HG03175 (cell line): ENCODE measurements at regions not wholly inside any gene's neighbourhood (a gene's known extent, or its start where the extent isn't known, plus 50 kb on each side); places are given as distances from the start of the nearest gene placed in this dataset.

Experiments used
- ATAC-seq: cut with Tn5 transposase; IDR thresholded peaks from one replicate; pipeline ENCODE4 v1.9.1; 2021; ENCODE audit warnings: mild to moderate bottlenecking, moderate library complexity; ENCODE audit not compliant: unreplicated experiment

DNA sequence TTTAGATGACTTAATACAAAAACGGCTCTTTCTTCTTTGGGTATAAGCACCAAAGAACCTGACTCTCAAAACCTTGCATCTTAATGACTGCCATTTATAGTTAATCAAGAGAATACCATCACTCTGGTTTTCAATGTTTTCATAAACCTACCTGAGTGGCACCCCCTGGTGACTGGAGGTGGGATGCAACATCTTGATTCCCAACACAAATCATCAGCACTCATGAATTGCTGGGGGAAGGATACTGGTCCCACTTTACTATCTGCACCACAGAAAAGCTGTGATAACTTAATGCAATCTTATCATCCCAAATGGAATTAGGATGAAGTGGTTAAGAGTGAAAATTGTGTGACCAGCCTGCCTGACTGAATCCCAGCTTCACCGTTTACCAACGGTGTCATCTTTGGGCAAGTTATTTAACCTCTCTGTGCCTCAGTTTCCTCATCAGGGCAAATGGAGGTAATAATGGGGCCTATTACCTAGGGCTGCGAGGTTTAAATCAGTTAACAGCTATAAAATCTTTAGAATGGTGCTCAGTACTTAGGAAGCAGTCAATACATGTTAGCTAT is 366.4 kb downstream of the KLF12 start:
- no peak for ATAC-seq

DNA sequence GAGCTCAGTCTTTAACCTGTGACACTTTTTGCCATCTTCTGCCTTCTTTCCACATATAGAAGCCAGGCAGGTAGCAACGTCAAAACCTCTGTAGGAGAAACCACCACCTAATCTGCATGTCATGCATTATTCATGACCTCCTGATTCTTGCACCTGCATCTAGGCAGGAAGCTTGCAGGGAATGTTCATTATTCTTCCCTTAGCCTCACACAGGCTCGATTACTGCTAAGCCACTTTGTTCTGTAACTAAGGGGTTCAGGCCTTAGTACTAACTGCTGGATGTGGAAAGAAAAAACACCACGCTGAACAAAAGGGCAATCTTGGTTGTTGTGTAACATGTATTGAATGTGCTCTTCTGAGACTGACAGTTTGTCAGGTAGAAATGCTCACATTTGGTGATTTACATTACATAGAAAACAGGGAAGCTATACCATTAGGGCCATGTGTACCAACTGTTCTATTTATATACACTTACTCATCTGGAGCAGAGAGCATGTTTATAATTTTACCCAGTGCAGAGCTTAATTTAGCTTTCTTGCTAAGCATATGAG is 366.9 kb downstream of the KLF12 start:
- ATAC-seq, result no peak

DNA sequence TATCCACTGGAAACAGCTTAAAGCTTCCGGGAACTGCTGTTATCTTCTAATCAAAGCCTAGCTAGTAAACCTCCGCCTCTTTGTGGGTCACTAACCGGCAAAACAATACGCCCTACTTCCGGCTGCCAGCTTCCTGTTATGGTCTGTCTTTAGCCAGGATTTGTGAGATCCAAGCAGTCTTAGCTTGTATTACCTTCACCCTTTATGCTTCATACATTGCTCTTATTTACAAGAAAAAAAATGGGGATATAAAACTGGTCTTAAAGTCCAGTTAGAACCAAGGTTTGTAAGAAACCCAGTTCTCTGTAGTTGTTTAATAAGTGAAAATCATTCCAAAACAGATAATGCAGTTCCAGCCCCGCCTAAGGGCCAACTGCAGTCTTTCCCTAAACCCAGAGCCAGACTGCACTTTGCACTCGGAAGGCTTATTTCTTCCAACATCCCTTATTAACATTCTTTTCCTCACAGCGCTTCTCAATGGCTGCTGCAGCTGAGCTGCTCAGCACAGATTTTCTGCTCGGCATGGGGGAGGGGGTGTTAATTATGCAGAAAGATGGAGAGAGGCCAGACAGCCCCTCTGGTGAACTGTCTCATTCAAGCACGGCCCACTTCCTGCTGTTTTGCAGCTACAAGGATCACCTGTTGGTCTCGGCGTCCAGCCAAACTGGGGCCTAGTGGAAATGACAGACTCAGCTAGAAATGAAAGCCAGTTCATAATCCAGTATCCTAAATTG is 368.4 kb downstream of the KLF12 start:
- peak; percentile 80 for ATAC-seq

DNA sequence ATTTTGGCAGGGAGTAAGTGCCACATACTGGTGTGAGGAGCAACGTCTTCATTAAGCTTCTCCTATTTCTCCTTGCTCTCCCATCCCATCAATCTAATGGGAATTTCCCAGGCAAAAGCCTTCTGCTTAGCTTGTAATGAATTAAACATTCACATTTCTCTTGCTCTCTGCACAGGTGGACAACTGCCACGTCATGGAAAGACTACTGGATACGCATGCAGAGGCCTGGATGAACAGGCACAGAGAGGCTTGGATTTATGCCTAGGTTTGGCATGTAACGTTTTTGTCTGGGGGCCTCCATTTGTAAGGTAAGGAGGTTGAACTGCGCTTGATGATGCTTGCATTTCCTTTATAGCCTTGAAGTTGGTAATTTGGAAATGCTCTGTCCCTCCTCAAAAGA is 374.8 kb downstream of the KLF12 start:
- ATAC-seq, result no peak

DNA sequence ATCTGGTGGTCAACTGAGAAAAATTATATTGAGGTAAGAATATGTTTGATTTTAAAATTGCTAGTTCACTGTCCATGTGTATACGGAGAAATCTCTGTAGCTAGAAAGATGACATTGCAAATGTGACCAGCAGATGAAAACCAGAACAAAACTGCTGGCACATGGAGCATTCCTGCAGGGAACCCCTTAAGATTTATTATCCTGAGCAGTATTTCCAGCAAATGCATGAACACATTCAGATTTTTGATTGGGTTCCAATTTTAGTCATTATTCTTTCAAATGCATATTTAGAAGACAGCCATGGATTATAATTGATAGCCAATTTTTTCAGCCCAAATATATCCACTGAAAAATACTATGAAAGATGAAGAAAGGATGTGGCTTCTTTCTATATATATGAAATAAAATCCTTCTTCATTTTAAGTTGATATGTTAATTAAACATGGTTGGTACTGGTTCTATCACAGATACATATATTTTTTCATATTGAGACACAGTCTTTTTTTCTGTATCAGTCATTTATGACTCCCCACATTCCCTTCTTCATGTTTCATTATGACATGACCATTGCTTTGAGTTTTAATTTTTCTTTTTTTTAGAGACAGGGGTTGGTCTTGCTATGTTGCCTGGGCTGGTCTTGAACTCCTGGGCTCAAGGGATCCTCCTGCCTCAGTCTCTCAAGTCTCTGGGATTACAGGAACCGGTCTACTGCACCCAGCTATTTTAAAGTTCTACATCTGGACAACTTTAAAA is 376.5 kb downstream of the KLF12 start:
- ATAC-seq, result no peak

DNA sequence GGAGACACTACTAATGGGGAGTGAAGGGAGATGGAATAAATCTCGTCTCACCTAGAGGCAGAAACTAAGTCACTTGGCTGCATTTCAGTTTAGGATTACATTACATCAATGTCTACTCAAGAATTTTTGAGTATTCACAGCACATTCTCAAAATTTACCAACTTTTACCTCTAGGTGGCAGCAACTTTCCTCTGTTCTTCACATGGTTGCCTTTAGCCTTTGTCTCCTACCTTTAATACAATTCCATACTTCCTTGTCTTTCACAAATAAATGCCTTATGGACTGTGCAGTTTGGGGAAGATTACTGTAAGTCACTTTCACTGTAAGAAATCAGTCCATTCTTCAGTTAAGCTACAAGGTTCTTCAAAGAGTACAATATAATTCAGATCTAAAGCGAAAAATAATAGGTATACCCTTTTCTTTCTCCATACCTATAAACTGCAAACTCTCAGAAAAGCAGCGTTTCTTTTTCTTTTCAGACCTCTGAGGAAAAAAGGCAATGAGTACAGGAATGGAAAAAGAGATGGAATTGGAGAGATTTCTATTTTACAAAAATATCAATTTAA is 379.4 kb downstream of the KLF12 start:
- peak; percentile 57 for ATAC-seq

DNA sequence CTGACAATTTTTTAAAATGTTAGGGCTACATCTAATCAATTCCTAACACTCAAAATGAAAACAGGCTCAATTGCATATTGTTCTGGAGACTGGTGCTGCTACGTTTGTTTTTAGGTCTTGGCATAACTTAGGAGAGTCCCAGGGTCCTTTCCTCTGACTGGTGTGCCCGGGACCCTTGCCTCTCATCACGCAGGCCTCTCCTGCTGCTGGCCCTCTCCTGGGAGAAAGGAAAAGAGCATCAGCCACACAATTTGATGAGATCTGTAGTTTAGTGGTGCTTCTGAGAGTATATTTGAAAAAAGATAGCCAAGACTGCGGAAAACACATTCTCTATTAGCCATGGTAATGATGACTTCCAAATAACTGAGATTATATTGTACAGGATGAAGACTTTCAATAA is 380.0 kb downstream of the KLF12 start:
- no peak for ATAC-seq

DNA sequence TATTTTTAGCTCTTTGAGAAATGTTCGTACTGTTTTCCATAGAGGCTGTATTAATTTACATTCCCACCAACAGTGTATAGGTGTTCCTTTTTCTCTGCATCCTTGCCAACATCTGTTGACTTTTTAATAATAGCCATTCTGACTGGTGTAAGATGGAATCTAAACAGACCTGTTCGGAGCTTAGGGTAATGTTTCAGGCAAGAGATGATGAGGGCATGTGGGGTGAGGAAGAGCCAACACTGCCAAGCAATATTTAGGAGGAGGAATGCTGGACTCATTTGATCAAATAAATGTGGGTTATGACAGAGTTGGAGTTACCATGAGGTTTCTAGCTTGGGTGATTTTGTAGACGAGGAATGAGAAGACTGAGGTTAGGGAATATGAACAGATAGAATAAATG is 382.9 kb downstream of the KLF12 start:
- no peak for ATAC-seq

DNA sequence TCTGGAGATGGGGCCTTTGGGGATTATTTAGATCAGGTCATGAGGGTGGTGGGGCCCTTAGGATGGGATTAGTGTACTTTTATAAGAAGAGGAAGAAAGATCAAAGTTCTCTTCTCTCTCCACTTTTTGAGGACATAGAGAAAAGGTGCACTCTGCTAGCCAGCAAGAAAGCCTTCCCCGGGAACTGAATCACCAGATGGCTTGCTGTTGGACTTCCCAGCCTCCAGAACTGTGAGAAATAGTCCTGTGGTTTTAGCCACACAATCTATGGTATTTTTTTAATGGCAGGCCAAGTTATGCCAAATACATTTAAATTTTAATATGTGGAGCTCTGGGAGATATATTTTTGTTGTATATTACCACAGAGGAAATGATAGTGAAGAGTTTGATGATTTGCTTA is 385.8 kb downstream of the KLF12 start:
- no peak for ATAC-seq

DNA sequence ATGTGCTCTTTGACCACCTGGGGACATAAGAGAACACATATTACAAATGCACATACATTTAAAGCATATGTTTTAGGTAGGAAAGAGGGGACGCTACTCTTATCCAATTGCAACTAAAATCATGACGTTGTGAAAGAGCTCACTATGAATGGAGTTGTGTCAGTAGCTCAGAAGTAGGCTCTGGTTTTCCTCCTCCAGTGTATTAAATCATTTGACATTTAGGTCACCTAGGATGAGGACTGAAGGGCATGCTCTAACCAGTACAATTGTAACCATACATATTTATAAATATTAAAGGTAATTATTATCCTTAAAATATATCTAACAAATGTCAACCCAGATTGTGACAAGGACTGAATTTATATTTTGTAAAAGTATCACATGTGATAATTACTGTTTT is 389.0 kb downstream of the KLF12 start:
- ATAC-seq, result no peak

DNA sequence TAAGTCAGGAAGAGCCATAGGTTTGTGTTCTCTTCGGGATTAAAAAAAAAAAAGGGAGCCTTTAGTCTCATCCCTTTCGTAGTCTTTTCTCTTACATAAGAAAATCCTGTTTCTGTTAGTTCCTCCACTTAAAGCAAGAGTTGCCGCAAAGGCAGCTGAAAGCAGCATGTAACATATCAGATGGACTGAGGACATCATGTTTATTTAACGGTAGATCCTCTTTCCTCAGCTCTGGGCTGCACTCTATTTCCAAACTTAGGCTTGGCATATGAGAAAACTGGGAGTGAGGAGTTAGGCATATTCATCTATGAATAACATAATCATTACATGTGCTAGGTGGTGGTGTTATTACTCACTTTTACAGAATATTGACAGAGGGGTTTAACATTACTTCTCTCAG is 391.2 kb downstream of the KLF12 start:
- ATAC-seq, result no peak

DNA sequence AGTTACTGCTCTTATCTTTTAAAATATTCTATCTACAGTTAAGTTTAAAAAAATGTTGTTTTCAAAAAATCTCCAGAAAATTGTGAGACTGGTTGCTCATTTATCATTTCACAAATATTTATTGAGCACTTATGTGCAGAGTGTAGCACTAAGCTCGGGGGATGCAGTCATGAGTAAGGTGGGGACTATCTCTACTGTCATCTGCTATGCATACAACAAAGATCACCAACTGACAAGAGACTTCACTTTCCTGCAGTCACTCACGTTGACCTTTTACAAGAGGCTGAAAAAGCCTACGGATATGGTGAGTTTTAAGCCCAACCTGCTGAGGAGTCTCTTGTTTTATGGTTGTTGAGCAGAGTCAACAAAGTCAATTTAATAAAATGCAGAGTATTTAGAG is 392.5 kb downstream of the KLF12 start:
- ATAC-seq, result no peak

DNA sequence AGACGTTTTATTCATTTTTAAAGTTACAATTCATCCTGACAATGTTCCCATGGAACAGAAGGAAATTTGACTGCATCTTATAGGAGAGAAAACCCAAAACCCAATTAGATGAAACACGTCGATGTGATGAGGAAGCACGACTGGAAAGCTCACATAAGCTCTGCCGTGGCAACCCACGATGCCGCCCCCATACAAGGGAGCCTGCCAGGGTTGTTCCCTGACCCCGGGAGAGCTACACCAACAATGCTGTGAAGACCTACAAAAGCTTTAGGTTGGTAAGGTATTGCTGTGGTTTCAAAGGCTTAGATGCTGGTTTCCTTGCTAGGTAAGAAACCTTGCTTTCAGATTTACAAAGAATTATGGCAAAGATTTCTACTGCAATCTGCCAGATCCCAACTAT is 393.1 kb downstream of the KLF12 start:
- no peak for ATAC-seq

DNA sequence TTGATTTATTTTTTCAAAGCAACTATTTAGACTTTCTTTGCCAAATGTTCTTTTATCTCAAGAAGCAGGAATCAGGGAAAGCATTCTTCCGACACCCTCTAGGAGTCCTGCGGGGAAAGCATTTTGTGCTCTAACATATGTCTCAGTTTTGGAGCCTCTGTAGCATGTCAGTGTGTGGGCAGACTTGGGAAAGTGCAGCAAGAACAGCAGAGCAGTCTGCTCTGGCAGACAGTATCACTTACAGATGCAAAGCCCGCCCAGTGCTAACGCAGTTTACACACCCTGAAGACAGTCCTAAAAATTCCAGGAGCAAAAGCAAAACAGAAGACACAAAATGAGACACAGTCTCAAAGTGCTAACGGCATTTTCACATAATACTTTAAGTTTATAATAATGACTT is 393.5 kb downstream of the KLF12 start:
- ATAC-seq, result no peak

DNA sequence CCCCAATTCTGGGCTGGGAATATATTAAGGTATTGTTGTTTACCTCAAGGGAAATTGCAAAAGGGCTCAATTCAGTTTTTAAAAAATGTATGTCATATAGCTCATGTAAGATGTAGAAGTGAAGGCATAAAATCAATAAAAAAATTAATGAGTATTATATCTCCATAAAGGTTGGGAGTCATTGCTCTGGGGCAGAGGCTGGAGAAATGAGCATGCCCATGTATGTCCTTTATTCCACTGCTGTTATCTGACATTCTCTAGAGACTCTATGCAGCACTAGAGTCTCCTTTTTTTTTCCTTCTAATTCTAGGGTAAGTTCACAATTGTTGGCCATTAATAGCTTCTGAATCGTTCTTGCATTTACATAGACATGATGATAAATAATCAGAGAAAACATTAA is 394.8 kb downstream of the KLF12 start:
- ATAC-seq, result no peak

DNA sequence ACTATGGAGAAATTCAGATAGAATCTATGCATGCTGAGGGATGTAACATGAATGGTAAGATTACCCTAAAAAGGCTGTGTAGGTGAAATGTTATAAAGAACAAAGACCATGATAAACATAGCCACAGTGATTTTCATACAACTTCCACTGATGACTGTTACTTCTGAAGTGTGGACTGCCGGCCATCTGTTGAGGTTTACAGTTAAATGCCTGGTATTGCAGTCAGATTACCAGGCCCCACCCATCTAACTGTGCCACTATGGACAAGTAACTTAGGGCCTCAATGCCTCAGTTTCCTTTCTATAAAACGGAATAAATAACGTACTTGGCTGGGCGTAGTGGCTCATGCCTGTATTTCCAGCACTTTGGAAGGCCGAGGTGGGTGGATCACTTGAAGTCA is 395.6 kb downstream of the KLF12 start:
- ATAC-seq, result no peak

DNA sequence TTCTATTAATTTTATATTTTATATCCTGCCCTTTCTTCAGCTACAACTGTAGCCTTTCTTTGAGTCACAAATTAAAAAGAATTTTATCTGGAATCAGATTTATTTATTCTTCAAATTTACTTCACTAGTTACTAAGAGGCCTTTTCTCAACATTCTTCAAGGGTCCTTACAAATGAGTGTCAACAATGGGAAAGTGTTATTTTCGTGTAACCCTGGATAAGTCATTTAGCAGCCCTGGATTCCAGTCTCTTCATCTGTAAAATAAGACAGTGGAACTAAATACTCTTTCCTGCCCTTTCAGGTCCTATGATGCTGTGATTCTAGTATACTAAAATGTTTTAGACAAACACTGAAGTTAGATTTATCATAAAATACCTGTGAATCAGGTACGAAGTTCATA is 397.0 kb downstream of the KLF12 start:
- no peak for ATAC-seq

DNA sequence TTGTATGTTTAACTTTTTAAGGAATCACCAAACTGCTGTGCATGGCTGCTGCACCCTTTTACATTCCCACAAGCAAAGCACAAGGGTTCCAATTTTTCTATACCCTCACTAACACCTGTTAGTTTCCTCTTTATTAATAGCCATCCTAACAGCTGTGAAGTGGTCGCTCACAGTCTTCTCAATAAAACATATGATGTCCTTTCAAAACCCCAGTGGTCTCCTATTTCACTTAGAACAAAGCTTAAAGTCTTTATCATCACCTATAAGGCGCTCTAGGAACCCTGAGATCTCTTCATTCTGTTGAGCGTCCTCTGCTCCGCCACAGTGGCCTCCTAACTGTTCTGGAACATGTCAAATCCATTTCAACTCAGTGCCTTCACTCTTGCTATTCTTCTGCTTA is 400.5 kb downstream of the KLF12 start:
- ATAC-seq, result no peak

DNA sequence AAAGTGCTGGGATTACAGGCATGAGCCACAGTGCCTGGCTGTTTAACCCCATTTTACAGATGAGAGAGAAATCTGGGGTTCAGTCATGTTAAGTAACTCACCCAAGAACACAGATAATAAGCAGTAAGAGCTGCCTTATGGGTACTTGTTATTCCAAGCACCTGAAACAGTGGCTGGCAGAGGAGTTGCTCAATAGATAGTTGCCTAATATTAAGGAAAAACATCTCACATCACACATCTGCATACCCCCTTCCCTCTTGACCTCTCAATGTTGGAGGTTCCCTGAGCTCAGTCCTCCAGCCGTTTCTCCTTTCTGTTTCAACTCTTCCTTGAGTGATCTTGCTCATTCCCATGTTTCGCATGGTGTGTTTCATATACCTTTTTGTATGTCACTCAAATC is 401.9 kb downstream of the KLF12 start:
- ATAC-seq, result no peak

DNA sequence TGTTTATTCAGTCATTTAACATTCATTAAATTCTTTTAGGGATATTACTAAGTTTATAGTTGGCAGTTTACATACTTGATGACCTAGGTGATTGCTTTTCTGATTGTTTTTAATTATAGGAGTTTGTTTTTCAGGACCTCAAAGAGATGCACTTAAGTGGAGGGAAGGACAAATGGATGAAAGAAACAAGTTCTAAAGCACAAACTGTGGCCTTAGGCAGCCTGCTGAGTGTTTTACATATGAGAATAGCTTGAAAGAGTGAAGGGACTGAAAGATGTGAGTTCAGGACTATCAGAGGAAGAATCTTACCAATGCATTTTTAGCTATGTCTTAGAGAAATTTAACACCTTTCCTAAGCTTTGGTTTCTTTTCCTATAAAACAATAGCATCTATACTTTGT is 402.6 kb downstream of the KLF12 start:
- ATAC-seq, result no peak

DNA sequence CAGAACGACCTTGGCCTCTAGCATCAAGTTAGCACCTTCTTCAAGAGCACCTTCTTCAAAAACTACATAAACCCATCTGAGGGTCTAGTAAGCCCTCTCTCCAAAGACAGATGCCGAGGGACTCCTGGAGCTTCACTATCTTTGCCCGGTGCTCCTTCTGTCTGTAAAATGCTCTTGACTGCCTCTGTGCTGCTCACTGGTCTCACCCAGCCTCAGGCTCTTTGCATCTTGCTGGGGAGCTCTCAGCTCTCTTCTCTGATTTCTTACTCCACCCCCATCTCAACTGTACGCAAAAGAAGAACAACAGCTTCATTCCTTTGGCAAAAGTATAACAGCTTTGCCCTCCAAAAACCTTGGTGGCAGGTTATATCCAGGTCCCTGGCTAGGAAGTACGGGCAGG is 404.2 kb downstream of the KLF12 start:
- ATAC-seq, result no peak

DNA sequence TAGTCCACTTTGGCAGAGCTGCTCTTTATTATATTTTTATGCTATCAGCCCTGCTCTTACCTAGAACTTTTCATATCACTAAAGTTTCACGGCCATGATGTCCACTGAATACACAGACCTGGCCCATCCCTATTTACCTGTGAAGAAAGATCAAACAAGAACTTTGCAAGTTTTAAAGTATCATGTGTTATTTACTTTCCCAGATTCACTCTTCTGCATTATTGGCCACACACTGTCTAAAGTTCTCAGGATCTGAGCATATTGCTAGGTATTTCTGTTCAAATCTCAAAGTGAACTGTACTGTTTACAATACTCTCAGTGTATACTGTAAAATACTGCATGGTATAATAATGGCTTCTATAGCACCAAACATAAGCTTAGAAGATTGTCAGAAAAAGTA is 405.2 kb downstream of the KLF12 start:
- no peak for ATAC-seq
